Panc1 (cell line): ENCODE measurements at regions not wholly inside any gene's neighbourhood (a gene's known extent, or its start where the extent isn't known, plus 50 kb on each side); places are given as distances from the start of the nearest gene placed in this dataset.
A peak's percentile ranks its signal among the peaks of the same experiment; 100 is the strongest.

Source experiments
- ATAC-seq: fragments of 200-7000 bp; cut with Tn5 transposase; 2 replicates; pipeline ENCODE4 v1.9.1; 2020; ENCODE audit warnings: mild to moderate bottlenecking, moderate library complexity
- BruUV-seq: library from RNA; stranded (reverse); fragments of 400-500 nt; replicated peaks from 2 replicates; lab custom pipeline; 2021; lab: Mats Ljungman, UMichigan
- CTCF ChIA-PET: fragments of 300-600 bp; sonication (Branson Sonifier 250); formaldehyde crosslinking; loops from one replicate; lab custom pipeline; 2022; ENCODE audit warnings: antibody characterized with exemption; lab: Charles Lee
- POLR2A ChIA-PET: fragments of 300-600 bp; sonication (Branson Sonifier 250); formaldehyde crosslinking; loops from one replicate; lab custom pipeline; 2022; ENCODE audit warnings: antibody characterized with exemption; lab: Charles Lee
- DNase-seq: peaks from one replicate; pipeline ENCODE4 v3.0.0-alpha.2; 2010; ENCODE audit warnings: low read depth, low spot score
- H3K27ac ChIP-seq: 2 replicates; pipeline ENCODE4 v1.5.1; 2011; ENCODE audit warnings: mild to moderate bottlenecking, low read length, inconsistent platforms
- H3K27me3 ChIP-seq: fragments of 200-500 bp; sonication (Bioruptor generic); 2 replicates; pipeline ENCODE4 v1.6.0; 2014; ENCODE audit warnings: low read length, inconsistent platforms; ENCODE audit not compliant: control insufficient read depth, insufficient read depth
- H3K36me3 ChIP-seq: fragments of 200-500 bp; sonication (Bioruptor generic); 2 replicates; pipeline ENCODE4 v1.5.1; 2014; ENCODE audit warnings: inconsistent platforms, mild to moderate bottlenecking, low read length, moderate library complexity; ENCODE audit not compliant: control insufficient read depth, insufficient read depth
- H3K4me1 ChIP-seq: 2 replicates; pipeline ENCODE4 v1.5.1; 2011; ENCODE audit warnings: inconsistent platforms, mild to moderate bottlenecking, low read length, moderate library complexity; ENCODE audit not compliant: control insufficient read depth, insufficient read depth
- H3K4me3 ChIP-seq, 2 experiments: 2 replicates each; pipeline ENCODE4 v1.5.1; 2011 to 2012; ENCODE audit warnings: low read depth in 2 of 2, low read length in 2 of 2, mild to moderate bottlenecking in 2 of 2, inconsistent platforms in 1 of 2, moderate library complexity in 1 of 2
- H3K9me3 ChIP-seq: fragments of 200-500 bp; sonication (Bioruptor generic); 2 replicates; pipeline ENCODE4 v1.5.1; 2014; ENCODE audit warnings: low read depth, mild to moderate bottlenecking, inconsistent platforms, low read length, moderate library complexity; ENCODE audit not compliant: control insufficient read depth, insufficient read depth
- POLR2AphosphoS5 ChIP-seq: IDR thresholded peaks from 2 replicates; pipeline ENCODE4 v1.6.1; 2012; ENCODE audit warnings: mild to moderate bottlenecking, low read depth, low read length, moderate library complexity
- SIN3A ChIP-seq: IDR thresholded peaks from 2 replicates; pipeline ENCODE4 v1.6.1; 2012; ENCODE audit warnings: low read depth, mild to moderate bottlenecking, low read length, moderate library complexity, borderline replicate concordance; ENCODE audit not compliant: insufficient read depth
- TCF7L2 ChIP-seq: IDR thresholded peaks from 2 replicates; pipeline ENCODE4 v1.6.1; 2011; ENCODE audit warnings: mild to moderate bottlenecking, low read depth, low read length, inconsistent platforms
- in situ Hi-C: cut with HindIII; loops from 2 replicates; pipeline ENCODE4 v1.10.0; 2016; ENCODE audit warnings: low sequenced_read_pairs, low pct_unique_long_range_greater_than_20kb
- intact Hi-C: fragments of 100-400 bp; cut with micrococcal nuclease; formaldehyde crosslinking; loops from one replicate; pipeline ENCODE4 v1.10.0; 2022; ENCODE audit not compliant: unreplicated experiment
- TF ChIP-seq, protein P1 (sequence below), 2 experiments: IDR thresholded peaks; 2 replicates each; pipeline ENCODE4 v1.6.1; 2011 to 2012; ENCODE audit warnings: low read depth in 2 of 2, control low read depth in 1 of 2, low read length in 1 of 2, mild to moderate bottlenecking in 1 of 2, moderate library complexity in 1 of 2; ENCODE audit not compliant: insufficient read depth in 1 of 2
- TF ChIP-seq, protein P2 (sequence below): fragments of 450-650 bp; IDR thresholded peaks from 2 replicates; pipeline ENCODE4 v1.5.1; 2017; ENCODE audit warnings: mild to moderate bottlenecking

DNA sequence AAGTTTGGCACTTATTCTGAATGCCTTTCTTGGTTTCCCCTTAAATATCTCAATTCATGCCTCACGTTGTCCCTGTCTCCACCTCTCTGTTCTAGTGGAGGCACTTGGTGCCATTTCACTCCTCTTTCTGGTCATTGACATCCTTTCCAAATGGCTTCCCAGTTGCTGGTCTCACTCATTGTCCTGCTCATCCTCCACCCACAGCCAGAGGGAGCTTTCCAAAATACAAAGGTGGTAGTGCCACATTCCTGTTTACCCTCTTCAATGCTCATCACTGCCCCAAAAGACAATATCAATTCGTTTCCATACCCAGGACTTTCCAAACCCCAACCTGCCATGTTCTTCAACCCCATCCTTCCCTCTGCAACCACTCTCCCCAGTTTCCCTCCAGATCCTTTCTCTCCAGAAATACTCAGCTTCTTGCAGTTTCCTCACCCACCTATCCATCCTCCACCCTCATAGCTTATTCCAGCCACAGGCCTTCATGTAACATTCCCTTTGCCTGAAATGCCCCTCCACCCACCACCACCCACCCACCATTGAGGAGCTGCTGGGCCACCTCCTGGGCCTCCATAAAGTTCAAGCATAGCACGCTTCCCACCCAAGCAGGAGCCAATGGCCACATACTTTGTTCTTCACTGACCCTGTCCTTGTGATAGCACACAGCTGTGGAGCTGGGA is 63.1 kb upstream of the ADRB1 start:
- intact Hi-C loops (no loop called here), in situ Hi-C loops (no loop called here)
- ATAC-seq (no peak), DNase-seq (no peak)
- Histone ChIP-seq H3K36me3 (no peaks in the 10 kb centered on the region), H3K4me1 (no peaks in the 10 kb centered on the region), H3K9me3 (no peaks in the 10 kb centered on the region), H3K27ac (no peak overlapping the region), H3K4me3 (no peak overlapping the region), H3K27me3 (no peaks in the 10 kb centered on the region)
- TF ChIP-seq, protein P1, sequence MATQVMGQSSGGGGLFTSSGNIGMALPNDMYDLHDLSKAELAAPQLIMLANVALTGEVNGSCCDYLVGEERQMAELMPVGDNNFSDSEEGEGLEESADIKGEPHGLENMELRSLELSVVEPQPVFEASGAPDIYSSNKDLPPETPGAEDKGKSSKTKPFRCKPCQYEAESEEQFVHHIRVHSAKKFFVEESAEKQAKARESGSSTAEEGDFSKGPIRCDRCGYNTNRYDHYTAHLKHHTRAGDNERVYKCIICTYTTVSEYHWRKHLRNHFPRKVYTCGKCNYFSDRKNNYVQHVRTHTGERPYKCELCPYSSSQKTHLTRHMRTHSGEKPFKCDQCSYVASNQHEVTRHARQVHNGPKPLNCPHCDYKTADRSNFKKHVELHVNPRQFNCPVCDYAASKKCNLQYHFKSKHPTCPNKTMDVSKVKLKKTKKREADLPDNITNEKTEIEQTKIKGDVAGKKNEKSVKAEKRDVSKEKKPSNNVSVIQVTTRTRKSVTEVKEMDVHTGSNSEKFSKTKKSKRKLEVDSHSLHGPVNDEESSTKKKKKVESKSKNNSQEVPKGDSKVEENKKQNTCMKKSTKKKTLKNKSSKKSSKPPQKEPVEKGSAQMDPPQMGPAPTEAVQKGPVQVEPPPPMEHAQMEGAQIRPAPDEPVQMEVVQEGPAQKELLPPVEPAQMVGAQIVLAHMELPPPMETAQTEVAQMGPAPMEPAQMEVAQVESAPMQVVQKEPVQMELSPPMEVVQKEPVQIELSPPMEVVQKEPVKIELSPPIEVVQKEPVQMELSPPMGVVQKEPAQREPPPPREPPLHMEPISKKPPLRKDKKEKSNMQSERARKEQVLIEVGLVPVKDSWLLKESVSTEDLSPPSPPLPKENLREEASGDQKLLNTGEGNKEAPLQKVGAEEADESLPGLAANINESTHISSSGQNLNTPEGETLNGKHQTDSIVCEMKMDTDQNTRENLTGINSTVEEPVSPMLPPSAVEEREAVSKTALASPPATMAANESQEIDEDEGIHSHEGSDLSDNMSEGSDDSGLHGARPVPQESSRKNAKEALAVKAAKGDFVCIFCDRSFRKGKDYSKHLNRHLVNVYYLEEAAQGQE (IDR thresholded peaks at IDR 0.05; ENCODE audit: insufficient read depth in 1 of 2, low read depth in 2 of 2, low read length in 1 of 2) = no peak
- TF ChIP-seq POLR2AphosphoS5 (no peak), SIN3A (no peak), TCF7L2 (no peak)
- TF ChIP-seq, protein P2, sequence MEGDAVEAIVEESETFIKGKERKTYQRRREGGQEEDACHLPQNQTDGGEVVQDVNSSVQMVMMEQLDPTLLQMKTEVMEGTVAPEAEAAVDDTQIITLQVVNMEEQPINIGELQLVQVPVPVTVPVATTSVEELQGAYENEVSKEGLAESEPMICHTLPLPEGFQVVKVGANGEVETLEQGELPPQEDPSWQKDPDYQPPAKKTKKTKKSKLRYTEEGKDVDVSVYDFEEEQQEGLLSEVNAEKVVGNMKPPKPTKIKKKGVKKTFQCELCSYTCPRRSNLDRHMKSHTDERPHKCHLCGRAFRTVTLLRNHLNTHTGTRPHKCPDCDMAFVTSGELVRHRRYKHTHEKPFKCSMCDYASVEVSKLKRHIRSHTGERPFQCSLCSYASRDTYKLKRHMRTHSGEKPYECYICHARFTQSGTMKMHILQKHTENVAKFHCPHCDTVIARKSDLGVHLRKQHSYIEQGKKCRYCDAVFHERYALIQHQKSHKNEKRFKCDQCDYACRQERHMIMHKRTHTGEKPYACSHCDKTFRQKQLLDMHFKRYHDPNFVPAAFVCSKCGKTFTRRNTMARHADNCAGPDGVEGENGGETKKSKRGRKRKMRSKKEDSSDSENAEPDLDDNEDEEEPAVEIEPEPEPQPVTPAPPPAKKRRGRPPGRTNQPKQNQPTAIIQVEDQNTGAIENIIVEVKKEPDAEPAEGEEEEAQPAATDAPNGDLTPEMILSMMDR = peak; percentile 54
- POLR2A ChIA-PET = interaction anchor here (0.6 kb wide), 1 partner anchor 26 kb away, joined by 4 read pairs; no protein-coding TSS in a partner anchor
- no TSS peak for BruUV-seq
- CTCF ChIA-PET = no interaction called here

DNA sequence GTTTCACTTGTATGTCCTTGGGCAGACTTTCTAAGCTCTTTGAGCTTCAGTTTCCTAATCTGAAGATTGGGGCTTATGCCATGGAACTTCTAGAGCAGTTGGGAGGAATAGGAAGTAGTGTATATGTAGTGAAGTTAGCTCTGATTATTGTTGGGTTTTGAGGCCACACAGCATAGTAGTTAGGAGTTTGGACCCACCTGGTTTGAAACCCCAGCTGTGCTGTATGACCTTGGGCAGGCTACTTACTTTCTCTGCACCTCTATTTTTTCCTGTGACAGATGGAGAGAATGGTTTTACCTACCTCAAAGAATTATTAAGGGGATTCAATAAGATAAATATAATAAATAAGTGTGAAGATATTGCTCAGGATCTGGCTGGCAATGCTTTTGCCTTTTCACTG is 61.4 kb upstream of the ADRB1 start:
- Histone ChIP-seq H3K9me3 (no peaks in the 10 kb centered on the region), H3K27ac (no peak overlapping the region), H3K4me1 (no peaks in the 10 kb centered on the region), H3K4me3 (no peak overlapping the region), H3K27me3 (no peaks in the 10 kb centered on the region), H3K36me3 (no peaks in the 10 kb centered on the region)
- DNase-seq (no peak), ATAC-seq (no peak)
- intact Hi-C loops = no loop called here
- CTCF ChIA-PET = interaction anchor here (0.5 to 0.6 kb wide), 2 partner anchors 96 to 793 kb away, joined by 3 to 9 read pairs; no protein-coding TSS in a partner anchor
- POLR2A ChIA-PET = no interaction called here
- TF ChIP-seq SIN3A = no peak
- no peak for TF ChIP-seq POLR2AphosphoS5
- TF ChIP-seq TCF7L2 = no peak
- TF ChIP-seq, protein P2 = no peak
- TF ChIP-seq, protein P1 (IDR thresholded peaks at IDR 0.05; ENCODE audit: insufficient read depth in 1 of 2, low read depth in 2 of 2, low read length in 1 of 2) = no peak
- in situ Hi-C loops = no loop called here
- BruUV-seq = no TSS peak
